ENCODE measurements at regions not wholly inside any gene's neighbourhood (a gene's known extent, or its start where the extent isn't known, plus 50 kb on each side); places are given as distances from the start of the nearest gene placed in this dataset.
A peak's percentile ranks its signal among the peaks of the same experiment; 100 is the strongest.

GRCh38 chr6:43944908-43945767 lies 175.1 kb downstream of the VEGFA start:
- TF ChIP-seq CTCF (conservative IDR thresholded peaks at IDR 0.05; ENCODE audit: low read length): no peak
- no peak overlapping the region for H3K4me3 ChIP-seq (ENCODE audit: low read length)
- peak; percentile 56 for DNase-seq (ENCODE audit: low read depth)

- TF ChIP-seq CTCF (conservative IDR thresholded peaks at IDR 0.05; ENCODE audit: low read length): no peak
- no peak overlapping the region for H3K4me3 ChIP-seq (ENCODE audit: low read length)
- DNase-seq (ENCODE audit: low read depth): no peak
Measured at GRCh38 chr6:43943781-43944250, 173.8 kb downstream of the VEGFA start.

- DNase-seq (ENCODE audit: low read depth): no peak
- no peak for TF ChIP-seq CTCF (conservative IDR thresholded peaks at IDR 0.05; ENCODE audit: low read length)
- H3K4me3 ChIP-seq (ENCODE audit: low read length): no peak overlapping the region
Measured at GRCh38 chr6:43943099-43943766, 173.2 kb downstream of the VEGFA start.

- no peak overlapping the region for H3K4me3 ChIP-seq (ENCODE audit: low read length)
- DNase-seq (ENCODE audit: low read depth): no peak
- no peak for TF ChIP-seq CTCF (conservative IDR thresholded peaks at IDR 0.05; ENCODE audit: low read length)
Measured at GRCh38 chr6:43942616-43943015, 172.6 kb downstream of the VEGFA start.

- DNase-seq (ENCODE audit: low read depth): no peak
- H3K4me3 ChIP-seq (ENCODE audit: low read length): no peak overlapping the region
- no peak for TF ChIP-seq CTCF (conservative IDR thresholded peaks at IDR 0.05; ENCODE audit: low read length)
Measured at GRCh38 chr6:43942011-43942442, 172.0 kb downstream of the VEGFA start.

GRCh38 chr6:43941174-43941573 lies 171.2 kb downstream of the VEGFA start:
- H3K4me3 ChIP-seq (ENCODE audit: low read length): no peak overlapping the region
- no peak for DNase-seq (ENCODE audit: low read depth)
- no peak for TF ChIP-seq CTCF (conservative IDR thresholded peaks at IDR 0.05; ENCODE audit: low read length)

All from AG10803 (cell line).